Vagina (tissue), 2 donors: ENCODE measurements at regions not wholly inside any gene's neighbourhood (a gene's known extent, or its start where the extent isn't known, plus 50 kb on each side); places are given as distances from the start of the nearest gene placed in this dataset.
A peak's percentile ranks its signal among the peaks of the same experiment; 100 is the strongest.

ENCODE experiments used
- DNase-seq, 2 donors: peaks; one replicate each; pipeline ENCODE4 v3.0.0-alpha.2; 2017; ENCODE audit errors: extremely low spot score in 2 of 2
- H3K27ac ChIP-seq: fragments of 200-600 bp; sonication (generic); one replicate; pipeline ENCODE4 v1.5.1; 2019
- H3K27me3 ChIP-seq: fragments of 200-600 bp; sonication (generic); one replicate; pipeline ENCODE4 v1.5.1; 2019
- H3K36me3 ChIP-seq, 2 donors: fragments of 200-600 bp; sonication (generic); one replicate each; pipeline ENCODE4 v1.5.1; 2017 to 2019
- H3K4me1 ChIP-seq: fragments of 200-600 bp; sonication (generic); one replicate; pipeline ENCODE4 v1.5.1; 2019
- H3K4me3 ChIP-seq, 2 donors: fragments of 200-600 bp; sonication (generic); 1 replicate in 1 of 2; 2 replicates in 1 of 2; pipeline ENCODE4 v1.5.1; 2016 to 2019
- H3K9me3 ChIP-seq: fragments of 200-600 bp; sonication (generic); one replicate; pipeline ENCODE4 v1.5.1; 2019
- POLR2A ChIP-seq, 2 donors: fragments of 450-650 bp; IDR thresholded peaks; one replicate each; pipeline ENCODE4 v1.6.1; 2017; ENCODE audit warnings: antibody characterized with exemption in 2 of 2, mild to moderate bottlenecking in 2 of 2, moderate library complexity in 2 of 2
- POLR2AphosphoS5 ChIP-seq, 2 donors: sonication (generic); formaldehyde crosslinking; IDR thresholded peaks; one replicate each; pipeline ENCODE4 v1.9.0; 2017; ENCODE audit warnings: antibody characterized with exemption in 2 of 2, mild to moderate bottlenecking in 2 of 2, low read depth in 1 of 2; ENCODE audit not compliant: insufficient read depth in 1 of 2
- intact Hi-C: fragments of 100-400 bp; cut with DNase I; formaldehyde crosslinking; loops from one replicate; pipeline ENCODE4 v1.15.1; 2023
- TF ChIP-seq, protein P1 (sequence below), 3 experiments: fragments of 450-650 bp in 2 of 3; fragments of 200-600 bp in 1 of 3; sonication (generic) in 1 of 3; IDR thresholded peaks; one replicate each; pipeline ENCODE4 v1.5.1; 2017 to 2019; ENCODE audit warnings: antibody characterized with exemption in 3 of 3, mild to moderate bottlenecking in 2 of 3, moderate library complexity in 2 of 3

DNA sequence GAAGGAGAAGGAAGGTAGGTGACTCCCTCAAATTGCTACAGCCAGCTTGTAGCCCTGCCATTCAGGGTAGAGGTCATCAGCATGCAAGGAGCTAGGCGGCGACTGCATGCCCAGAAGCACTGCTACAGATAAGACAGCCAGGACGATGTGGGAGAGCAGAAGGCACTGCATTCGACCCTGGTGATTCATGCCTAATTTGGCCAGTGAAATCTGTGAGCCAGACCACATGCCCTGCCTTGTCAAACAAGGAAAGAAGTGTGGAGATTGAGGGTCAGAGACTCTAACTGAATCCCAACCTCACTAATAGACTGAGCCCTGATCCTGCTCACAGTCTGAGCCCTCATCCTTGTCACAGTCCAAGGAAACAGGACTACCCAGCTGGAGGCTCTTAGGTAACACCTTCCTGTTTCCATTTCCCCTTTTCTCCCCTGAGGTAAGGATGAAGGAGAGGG is 86.6 kb downstream of the LINGO1 start:
- no peak overlapping the region for H3K4me3 ChIP-seq
- no peaks in the 10 kb centered on the region for H3K9me3 ChIP-seq
- intact Hi-C loops, result loop anchor here (5.0 to 10.0 kb wide), 2 partner anchors 431 to 524 kb away; no protein-coding TSS in a partner anchor
- no peaks in the 10 kb centered on the region for H3K27me3 ChIP-seq
- peaks cover 28% of the 10 kb centered on the region for H3K4me1 ChIP-seq
- no peak for DNase-seq
- TF ChIP-seq, protein P1, sequence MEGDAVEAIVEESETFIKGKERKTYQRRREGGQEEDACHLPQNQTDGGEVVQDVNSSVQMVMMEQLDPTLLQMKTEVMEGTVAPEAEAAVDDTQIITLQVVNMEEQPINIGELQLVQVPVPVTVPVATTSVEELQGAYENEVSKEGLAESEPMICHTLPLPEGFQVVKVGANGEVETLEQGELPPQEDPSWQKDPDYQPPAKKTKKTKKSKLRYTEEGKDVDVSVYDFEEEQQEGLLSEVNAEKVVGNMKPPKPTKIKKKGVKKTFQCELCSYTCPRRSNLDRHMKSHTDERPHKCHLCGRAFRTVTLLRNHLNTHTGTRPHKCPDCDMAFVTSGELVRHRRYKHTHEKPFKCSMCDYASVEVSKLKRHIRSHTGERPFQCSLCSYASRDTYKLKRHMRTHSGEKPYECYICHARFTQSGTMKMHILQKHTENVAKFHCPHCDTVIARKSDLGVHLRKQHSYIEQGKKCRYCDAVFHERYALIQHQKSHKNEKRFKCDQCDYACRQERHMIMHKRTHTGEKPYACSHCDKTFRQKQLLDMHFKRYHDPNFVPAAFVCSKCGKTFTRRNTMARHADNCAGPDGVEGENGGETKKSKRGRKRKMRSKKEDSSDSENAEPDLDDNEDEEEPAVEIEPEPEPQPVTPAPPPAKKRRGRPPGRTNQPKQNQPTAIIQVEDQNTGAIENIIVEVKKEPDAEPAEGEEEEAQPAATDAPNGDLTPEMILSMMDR (IDR thresholded peaks at IDR 0.05), result no peak
- TF ChIP-seq POLR2AphosphoS5 (IDR thresholded peaks at IDR 0.05; ENCODE audit: insufficient read depth in 1 of 2, low read depth in 1 of 2), result no peak
- TF ChIP-seq POLR2A (IDR thresholded peaks at IDR 0.05), result no peak
- H3K27ac ChIP-seq, result no peak overlapping the region
- H3K36me3 ChIP-seq, result no peaks in the 10 kb centered on the region

DNA sequence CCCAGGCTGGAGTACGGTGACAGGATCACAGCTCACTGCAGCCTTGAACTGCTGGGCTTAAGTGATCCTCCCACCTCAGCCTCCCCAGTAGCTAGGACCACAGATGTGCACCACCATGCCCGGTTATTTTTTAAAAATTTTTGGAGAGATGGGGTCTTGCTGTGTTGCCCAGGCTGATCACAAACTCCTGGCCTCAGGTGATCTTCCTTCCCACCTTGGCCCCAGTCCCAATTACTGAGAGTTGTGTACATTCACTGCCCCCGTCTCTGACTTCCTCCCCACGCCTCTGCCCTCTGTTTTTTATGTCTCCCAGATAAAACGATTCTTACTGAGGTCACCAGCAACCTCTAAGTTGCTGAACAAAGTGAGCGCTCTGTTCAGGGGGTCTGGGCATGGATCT is 87.7 kb downstream of the LINGO1 start:
- H3K4me1 ChIP-seq, result peaks cover 30% of the 10 kb centered on the region
- TF ChIP-seq, protein P1 (IDR thresholded peaks at IDR 0.05), result no peak
- TF ChIP-seq POLR2AphosphoS5 (IDR thresholded peaks at IDR 0.05; ENCODE audit: insufficient read depth in 1 of 2, low read depth in 1 of 2), result no peak
- no peak for TF ChIP-seq POLR2A (IDR thresholded peaks at IDR 0.05)
- DNase-seq, result no peak
- intact Hi-C loops, result loop anchor here (5.0 to 10.0 kb wide), 2 partner anchors 430 to 523 kb away; no protein-coding TSS in a partner anchor
- H3K27me3 ChIP-seq, result no peaks in the 10 kb centered on the region
- H3K4me3 ChIP-seq, result no peak overlapping the region
- H3K36me3 ChIP-seq, result no peaks in the 10 kb centered on the region
- no peak overlapping the region for H3K27ac ChIP-seq
- H3K9me3 ChIP-seq, result no peaks in the 10 kb centered on the region

DNA sequence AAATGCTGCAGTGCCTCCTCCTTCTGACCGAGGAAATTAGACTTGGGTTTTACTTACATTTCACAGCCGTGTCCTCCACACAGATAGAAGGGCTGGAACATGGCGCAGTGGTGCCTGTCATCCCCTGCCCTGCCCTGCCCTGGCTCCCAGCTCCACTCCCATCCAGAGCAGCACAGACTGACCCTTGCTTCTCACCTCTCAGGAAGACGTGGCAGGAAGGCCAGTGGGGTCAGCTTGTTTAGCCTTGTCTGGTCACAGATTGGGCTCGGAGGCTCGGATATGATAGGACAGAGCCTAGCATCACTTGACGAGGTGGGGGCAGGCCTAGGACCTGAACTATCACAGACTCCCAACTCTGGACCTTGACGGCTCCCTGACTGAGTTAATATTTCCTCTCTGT is 88.5 kb downstream of the LINGO1 start:
- Histone ChIP-seq H3K9me3 (no peaks in the 10 kb centered on the region), H3K27ac (no peak overlapping the region), H3K4me1 (peaks cover 33% of the 10 kb centered on the region), H3K4me3 (no peak overlapping the region), H3K36me3 (no peaks in the 10 kb centered on the region), H3K27me3 (no peaks in the 10 kb centered on the region)
- TF ChIP-seq POLR2A (IDR thresholded peaks at IDR 0.05), result no peak
- no peak for TF ChIP-seq POLR2AphosphoS5 (IDR thresholded peaks at IDR 0.05; ENCODE audit: insufficient read depth in 1 of 2, low read depth in 1 of 2)
- TF ChIP-seq, protein P1 (IDR thresholded peaks at IDR 0.05), result no peak
- intact Hi-C loops, result loop anchor here (10.0 kb wide), 1 partner anchor 429 kb away; no protein-coding TSS in a partner anchor
- no peak for DNase-seq

DNA sequence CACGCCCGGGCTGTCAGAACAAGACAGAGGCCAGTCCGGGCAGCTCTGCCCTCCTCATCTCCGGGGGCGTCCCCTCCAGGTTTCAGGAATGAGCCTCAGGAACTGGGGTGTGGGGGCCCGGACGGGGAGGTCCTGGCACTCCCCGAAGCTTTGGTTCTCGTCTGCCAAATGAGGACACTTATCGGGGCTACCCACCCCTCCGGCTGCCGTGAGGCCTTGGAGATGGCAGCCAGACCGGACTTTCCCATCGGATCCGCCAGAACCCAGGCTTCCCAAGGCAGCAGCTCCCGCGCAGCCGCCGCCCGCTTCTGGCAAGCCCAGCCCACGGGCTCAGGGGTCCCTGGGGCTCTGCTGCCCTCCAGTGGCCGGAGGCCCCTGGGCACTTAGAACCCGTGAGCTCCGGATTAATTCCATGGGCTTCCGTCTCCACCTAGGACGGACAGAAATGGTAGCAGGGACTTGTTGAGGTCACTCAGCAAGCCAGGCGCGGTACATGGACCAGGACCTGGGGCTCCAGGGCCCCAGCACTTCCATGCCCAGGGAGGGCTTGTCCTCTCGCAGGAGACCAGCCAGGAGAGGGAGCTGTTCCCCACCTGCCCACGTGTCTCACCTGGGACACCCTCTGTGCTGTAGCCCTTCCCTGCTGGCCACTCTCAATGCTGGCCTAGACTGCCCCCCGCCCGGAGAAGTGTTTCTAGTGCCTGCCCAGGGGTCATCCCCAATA is 89.4 kb downstream of the LINGO1 start:
- intact Hi-C loops, result loop anchor here (10.0 kb wide), 1 partner anchor 429 kb away; no protein-coding TSS in a partner anchor
- H3K4me3 ChIP-seq, result peak overlapping the region; percentile 31 to 37
- H3K9me3 ChIP-seq, result no peaks in the 10 kb centered on the region
- peaks cover 42% of the 10 kb centered on the region for H3K4me1 ChIP-seq
- TF ChIP-seq POLR2AphosphoS5 (IDR thresholded peaks at IDR 0.05; ENCODE audit: insufficient read depth in 1 of 2, low read depth in 1 of 2) (peak; percentile 12 to 62), POLR2A (IDR thresholded peaks at IDR 0.05) (no peak)
- TF ChIP-seq, protein P1 (IDR thresholded peaks at IDR 0.05), result peak; percentile 93 to 98 (median 98)
- peak overlapping the region; percentile 72 for H3K27ac ChIP-seq
- H3K36me3 ChIP-seq, result no peaks in the 10 kb centered on the region
- DNase-seq, result no peak
- H3K27me3 ChIP-seq, result no peaks in the 10 kb centered on the region

DNA sequence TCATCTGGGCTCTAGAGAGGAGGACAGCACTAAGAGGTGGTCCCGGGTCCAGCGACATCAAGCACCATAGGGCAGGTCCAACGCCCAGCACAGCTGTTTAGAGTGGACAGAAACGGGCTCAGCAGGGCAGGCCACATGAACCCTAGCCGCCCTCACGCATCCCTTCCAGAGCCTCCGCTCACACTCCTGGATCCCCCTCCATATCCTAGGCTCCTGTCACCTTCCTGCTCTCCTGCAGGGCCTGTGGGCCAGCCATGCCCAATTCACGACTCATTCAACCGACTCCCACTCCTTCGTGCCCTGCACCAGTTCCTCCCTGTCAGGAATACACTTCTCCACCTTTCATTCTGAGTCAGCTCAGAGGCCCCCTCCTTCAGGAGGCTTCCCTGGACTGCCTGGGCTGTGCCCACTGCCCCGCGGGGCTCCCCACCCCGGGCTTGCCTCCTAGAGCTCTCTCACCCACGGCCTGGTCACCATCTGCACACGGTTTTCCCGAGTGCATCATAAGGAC is 90.2 kb downstream of the LINGO1 start:
- TF ChIP-seq, protein P1 (IDR thresholded peaks at IDR 0.05), result no peak
- H3K9me3 ChIP-seq, result no peaks in the 10 kb centered on the region
- H3K4me3 ChIP-seq, result peak overlapping the region; percentile 31 to 37

More for the DNA sequence above, 90.2 kb downstream of the LINGO1 start:
- Histone ChIP-seq H3K27ac (peak overlapping the region; percentile 72), H3K27me3 (no peaks in the 10 kb centered on the region), H3K4me1 (peaks cover 47% of the 10 kb centered on the region), H3K36me3 (no peaks in the 10 kb centered on the region)
- intact Hi-C loops, result loop anchor here (10.0 kb wide), 1 partner anchor 428 kb away; no protein-coding TSS in a partner anchor
- DNase-seq, result no peak
